K562 (cell line): ENCODE measurements at regions not wholly inside any gene's neighbourhood (a gene's known extent, or its start where the extent isn't known, plus 50 kb on each side); places are given as distances from the start of the nearest gene placed in this dataset.

Experiments used
- ARID3B ChIP-seq: fragments of 250-450 bp; sonication (Bioruptor Pico); IDR thresholded peaks from 2 replicates; pipeline ENCODE4 v1.4.0; 2020; ENCODE audit warnings: borderline replicate concordance
- EZH2 ChIP-seq: IDR thresholded peaks from 2 replicates; pipeline ENCODE4 v1.6.1; 2012; ENCODE audit warnings: low read depth, mild to moderate bottlenecking, inconsistent platforms, low read length, borderline replicate concordance
- GTF2F1 ChIP-seq: IDR thresholded peaks from 2 replicates; pipeline ENCODE4 v1.6.1; 2011; ENCODE audit warnings: low read depth, low read length, improper control_type of control experiment
- MAZ ChIP-seq, 2 experiments: fragments of 450-650 bp in 1 of 2; sonication (generic) in 1 of 2; formaldehyde crosslinking; IDR thresholded peaks in 1 of 2; conservative IDR thresholded peaks in 1 of 2; 2 replicates each; pipeline versions ENCODE4 v1.4.0 to v1.5.0; 2020; ENCODE audit warnings: mild to moderate bottlenecking in 1 of 2, missing genetic modification reagents in 1 of 2
- NFE2 ChIP-seq: IDR thresholded peaks from 2 replicates; pipeline ENCODE4 v1.6.1; 2014; ENCODE audit warnings: antibody characterized with exemption, low read depth
- NR2F6 ChIP-seq: fragments of 450-650 bp; formaldehyde crosslinking; IDR thresholded peaks from 2 replicates; pipeline ENCODE4 v1.4.0; 2020; ENCODE audit warnings: mild to moderate bottlenecking
- PRDM10 ChIP-seq: fragments of 450-650 bp; IDR thresholded peaks from 2 replicates; pipeline ENCODE4 v1.6.1; 2018; ENCODE audit not compliant: partially characterized antibody
- RFX5 ChIP-seq: IDR thresholded peaks from 2 replicates; pipeline ENCODE4 v1.6.1; 2011; ENCODE audit warnings: low read depth, mild to moderate bottlenecking, improper control_type of control experiment, low read length
- SMAD4 ChIP-seq: fragments of 250-450 bp; sonication (Bioruptor Pico); conservative IDR thresholded peaks from 2 replicates; pipeline ENCODE4 v1.8.0; 2021; ENCODE audit warnings: inconsistent platforms, mild to moderate bottlenecking, moderate library complexity
- SPI1 ChIP-seq: IDR thresholded peaks from 2 replicates; pipeline ENCODE4 v1.6.1; 2011; ENCODE audit warnings: low read depth, low read length, control low read depth, borderline replicate concordance
- TAF15 ChIP-seq: fragments of 200-400 bp; formaldehyde crosslinking; IDR thresholded peaks from 2 replicates; pipeline ENCODE4 v1.6.1; 2017; ENCODE audit warnings: mild to moderate bottlenecking, low read depth, low read length, moderate library complexity
- ZFX ChIP-seq: sonication (generic); formaldehyde crosslinking; IDR thresholded peaks from 2 replicates; pipeline ENCODE4 v1.8.0; 2022; ENCODE audit warnings: mild to moderate bottlenecking, missing genetic modification reagents, moderate library complexity
- ZNF174 ChIP-seq: fragments of 250-450 bp; sonication (Bioruptor Pico); IDR thresholded peaks from 2 replicates; pipeline ENCODE4 v1.4.0; 2020; ENCODE audit warnings: mild to moderate bottlenecking
- ZNF3 ChIP-seq: fragments of 250-450 bp; sonication (Bioruptor Pico); IDR thresholded peaks from 2 replicates; pipeline ENCODE4 v1.5.0; 2021; ENCODE audit warnings: mild to moderate bottlenecking, moderate library complexity

- TF ChIP-seq ZFX, result no peak
- no peak for TF ChIP-seq ZNF3 (CRISPR knock-in tag)
- no peak for TF ChIP-seq SPI1
- TF ChIP-seq ZNF174 (CRISPR knock-in tag), result no peak
- no peak for TF ChIP-seq TAF15
- TF ChIP-seq MAZ (CRISPR knock-in tag; conservative IDR thresholded peaks at IDR 0.05 in 1 of 2, IDR thresholded peaks at IDR 0.05 in 1 of 2), result no peak
- no peak for TF ChIP-seq NR2F6 (CRISPR knock-in tag)
- no peak for TF ChIP-seq EZH2
- no peak for TF ChIP-seq ARID3B (CRISPR knock-in tag)
- no peak for TF ChIP-seq SMAD4 (CRISPR knock-in tag)
- TF ChIP-seq GTF2F1, result no peak
- no peak for TF ChIP-seq RFX5
- TF ChIP-seq PRDM10, result no peak
- TF ChIP-seq NFE2, result no peak
These were observed 72.0 kb upstream of the USP47 start for GRCh38 chr11:11769782-11770181.
